ENCODE measurements at regions not wholly inside any gene's neighbourhood (a gene's known extent, or its start where the extent isn't known, plus 50 kb on each side); places are given as distances from the start of the nearest gene placed in this dataset.

GRCh38 chr9:36517131-36517530 is 55.6 kb upstream of the MELK start:
- TF ChIP-seq CTCF (conservative IDR thresholded peaks at IDR 0.05) (no peak), ZFX (IDR thresholded peaks at IDR 0.05) (no peak)
